ENCODE measurements at regions not wholly inside any gene's neighbourhood (a gene's known extent, or its start where the extent isn't known, plus 50 kb on each side); places are given as distances from the start of the nearest gene placed in this dataset.
"Not testable (repeated sequence)": the region's sequence is repeated elsewhere in the genome, so short reads cannot be mapped to it uniquely, and the experiment has no call there.

DNA sequence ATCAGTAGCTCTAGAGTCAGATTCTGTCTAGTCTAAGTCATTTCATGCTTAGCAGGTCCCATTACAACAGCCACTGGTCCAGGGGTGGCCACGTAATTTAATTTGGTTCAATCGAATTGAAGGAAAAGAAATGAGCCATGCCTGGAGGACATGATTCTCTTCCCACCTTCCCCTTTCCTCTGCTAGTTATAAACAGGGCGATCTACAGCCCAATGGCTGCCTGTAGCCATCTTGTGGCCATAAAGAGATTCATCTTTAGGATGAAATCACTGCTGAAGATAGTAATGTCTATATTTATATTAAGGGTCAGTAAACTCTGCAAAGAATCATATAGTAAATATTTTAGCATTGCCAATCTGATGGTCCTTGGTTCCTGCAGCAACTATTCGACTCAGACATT, 107.4 kb downstream of the SPDYE17 start:
- DNase-seq, result not testable (repeated sequence)

DNA sequence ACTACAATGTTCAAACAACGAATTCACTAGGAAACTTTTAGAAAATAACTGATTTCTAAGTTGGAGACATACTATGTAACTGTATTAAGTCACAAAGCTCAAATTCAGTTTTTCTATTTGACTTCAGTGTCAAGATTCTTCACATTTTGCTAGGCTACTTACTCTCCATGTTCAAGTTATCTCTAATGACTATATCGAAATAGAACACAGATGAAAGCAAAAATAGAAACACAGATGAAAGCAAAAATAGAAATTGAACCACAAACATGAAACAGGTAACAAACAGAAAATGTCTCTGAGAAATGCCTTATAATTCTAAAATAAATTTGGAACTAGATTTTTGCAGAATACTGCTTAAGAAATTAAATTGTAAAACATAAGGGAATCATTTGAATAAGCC, 113.5 kb downstream of the SPDYE17 start:
- not testable (repeated sequence) for DNase-seq

DNA sequence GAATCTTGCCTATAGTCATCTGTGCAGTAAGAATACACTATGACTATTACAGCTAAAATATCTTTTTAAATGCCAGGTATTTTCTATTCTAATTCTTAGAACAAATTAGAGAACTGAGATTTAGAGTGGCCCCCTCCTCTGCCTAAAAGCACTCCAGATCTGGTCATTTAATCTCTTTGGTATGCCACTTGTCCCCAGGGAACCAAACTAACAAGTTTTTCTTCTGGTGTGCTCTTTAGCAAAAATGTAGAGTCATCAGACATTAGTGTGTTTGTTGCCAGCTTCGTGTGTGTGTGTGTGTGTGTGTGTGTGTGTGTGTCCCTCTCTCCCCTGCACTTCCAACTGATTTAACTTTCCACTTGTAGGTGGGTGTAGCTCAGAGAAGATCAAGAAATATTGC, 117.8 kb downstream of the SPDYE17 start:
- not testable (repeated sequence) for DNase-seq

DNA sequence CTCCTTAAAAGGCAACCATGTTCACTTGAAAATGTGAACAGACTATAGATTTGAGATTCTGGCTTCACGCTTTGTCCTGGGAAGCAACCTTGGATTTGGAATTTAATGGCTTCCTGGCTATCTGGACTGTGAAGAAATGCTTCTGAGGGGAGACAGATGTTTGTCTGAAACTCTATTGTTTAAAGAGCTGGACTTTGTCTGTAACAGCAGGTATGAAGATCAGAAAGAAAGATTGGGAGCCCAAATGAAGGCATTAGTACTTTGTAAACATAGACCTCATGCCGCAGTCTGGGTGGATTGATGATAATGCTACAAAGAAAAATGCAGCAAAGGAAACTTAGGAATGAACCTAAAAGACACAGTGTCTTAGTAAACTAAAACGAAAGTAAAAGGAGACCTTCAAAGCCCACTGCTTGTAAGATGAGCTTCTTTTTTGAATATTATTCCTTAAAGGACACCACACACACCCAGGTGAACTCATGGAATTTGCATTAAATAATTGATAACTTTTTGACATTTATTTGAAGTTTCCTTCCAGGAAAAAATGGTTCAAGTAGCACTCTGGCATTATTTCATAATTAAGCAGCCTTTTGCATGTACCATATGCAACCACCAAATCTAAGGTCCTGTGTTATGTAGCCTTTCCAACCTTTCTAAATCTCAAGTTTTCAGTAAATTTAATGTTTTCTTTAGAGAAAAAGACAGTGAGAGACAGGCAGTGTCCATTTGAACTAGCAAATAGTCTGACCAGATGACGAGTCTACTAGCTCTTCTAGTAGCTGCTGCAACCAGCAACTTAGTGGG, 119.9 kb downstream of the SPDYE17 start:
- DNase-seq, result not testable (repeated sequence)

DNA sequence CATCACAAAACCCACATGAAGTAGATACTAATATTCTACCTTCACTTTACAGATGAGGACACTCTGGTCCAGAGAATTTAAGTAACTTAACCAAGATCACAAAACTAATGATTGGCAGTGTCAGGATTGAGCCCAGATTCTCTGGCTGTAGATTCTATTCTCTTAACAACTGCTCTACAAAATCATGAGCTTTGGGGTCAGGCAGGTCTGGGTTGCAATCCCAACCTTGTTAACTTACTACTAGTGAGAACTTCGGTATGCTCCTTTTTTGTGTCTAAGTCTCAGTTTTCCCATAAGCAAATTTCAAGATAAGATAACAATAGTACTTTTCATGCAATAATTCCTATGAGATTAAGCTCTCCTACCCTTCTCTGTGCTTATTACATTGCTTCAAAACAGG, 127.5 kb downstream of the SPDYE17 start:
- DNase-seq, result not testable (repeated sequence)

DNA sequence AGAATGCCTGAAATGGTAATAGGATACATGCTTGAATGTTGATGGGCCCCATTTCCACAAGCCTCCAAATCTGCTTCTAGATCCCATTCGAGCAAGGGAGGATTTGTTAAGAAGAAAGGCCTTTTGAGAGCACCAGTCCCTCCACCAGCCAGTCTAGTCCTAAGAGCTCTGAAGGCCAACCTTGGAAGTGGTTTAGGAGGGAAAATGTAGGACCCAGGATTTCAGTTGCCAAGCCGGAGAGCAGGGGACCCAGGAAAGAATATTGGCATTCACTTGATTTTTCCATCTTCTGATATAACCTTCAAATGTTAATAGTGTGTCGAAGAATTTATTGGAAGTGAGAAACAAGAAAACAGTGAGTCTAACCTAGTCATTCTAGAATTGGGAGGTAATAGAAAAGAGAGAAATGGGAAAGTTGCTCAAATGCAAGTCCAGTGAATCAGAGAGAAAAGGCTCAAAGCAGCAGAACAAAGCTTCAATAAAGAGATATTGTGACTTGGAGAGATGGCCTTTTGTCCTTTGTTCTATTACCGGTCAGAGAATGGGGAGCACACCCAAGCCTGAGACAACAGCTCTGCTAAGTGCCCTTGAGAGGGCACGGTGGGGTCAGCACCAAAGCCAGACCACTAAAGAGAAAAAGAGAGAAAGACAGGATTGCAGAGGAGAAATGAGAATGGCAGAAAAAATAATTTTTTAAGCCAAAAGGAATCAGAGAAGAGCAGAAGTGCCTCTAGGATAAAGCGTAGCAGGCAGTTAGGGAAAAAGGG, 130.0 kb downstream of the SPDYE17 start:
- DNase-seq, result not testable (repeated sequence)

DNA sequence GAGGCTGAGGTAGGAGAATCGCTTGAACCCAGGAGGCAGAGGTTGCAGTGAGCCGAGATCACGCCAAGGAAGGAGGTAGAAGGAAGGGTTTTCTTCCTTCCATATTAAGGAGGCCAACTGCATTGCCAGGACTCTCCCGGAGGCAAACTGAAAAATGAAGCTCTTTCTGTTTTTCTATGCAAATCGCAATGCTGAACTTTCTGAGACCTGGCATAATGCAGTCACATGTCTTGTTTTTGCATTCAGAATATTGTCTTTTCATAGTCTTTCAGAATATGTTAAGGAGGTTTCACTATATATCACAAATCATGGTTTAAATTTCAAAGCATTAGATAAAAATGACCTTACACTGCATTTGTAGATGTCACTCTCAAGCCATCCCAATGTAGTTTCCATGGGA, 133.4 kb downstream of the SPDYE17 start:
- DNase-seq, result not testable (repeated sequence)

DNA sequence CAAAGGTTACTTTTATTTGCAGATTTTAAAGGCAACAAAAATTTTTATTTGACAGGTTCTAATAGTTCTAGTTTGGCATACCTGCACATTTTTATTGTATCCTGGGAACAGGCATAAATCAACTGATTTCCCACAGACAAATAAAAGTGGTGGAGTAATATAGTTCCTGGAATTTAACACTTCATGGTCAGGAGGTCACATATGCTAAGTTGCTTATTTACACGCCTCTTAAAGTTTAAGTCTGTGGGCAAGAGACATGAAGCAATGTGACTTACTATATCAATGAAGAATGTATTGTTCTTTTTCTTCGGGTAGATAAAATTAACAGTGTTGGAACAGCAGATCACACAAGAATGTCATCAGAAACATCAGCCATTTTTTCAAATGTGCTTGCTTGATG, 135.2 kb downstream of the SPDYE17 start:
- DNase-seq, result not testable (repeated sequence)

DNA sequence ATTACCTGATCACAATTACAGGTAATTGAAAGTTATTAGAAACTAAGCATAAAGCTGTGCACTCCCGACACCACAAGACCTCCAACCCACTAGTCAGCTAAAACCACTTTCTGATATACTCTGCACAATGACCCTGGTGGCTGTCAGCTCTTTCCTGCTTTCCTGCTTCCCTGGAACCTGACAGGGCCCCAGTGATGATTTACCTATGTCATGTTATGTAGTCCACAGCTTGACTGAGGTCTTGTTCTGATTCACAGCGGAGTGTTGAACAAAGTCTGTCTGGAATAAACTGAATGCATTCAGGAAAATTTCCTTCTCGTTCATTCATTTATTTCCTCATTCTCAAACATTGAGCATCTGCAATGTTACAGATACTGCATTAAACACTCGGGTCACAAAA, 136.5 kb downstream of the SPDYE17 start:
- not testable (repeated sequence) for DNase-seq

DNA sequence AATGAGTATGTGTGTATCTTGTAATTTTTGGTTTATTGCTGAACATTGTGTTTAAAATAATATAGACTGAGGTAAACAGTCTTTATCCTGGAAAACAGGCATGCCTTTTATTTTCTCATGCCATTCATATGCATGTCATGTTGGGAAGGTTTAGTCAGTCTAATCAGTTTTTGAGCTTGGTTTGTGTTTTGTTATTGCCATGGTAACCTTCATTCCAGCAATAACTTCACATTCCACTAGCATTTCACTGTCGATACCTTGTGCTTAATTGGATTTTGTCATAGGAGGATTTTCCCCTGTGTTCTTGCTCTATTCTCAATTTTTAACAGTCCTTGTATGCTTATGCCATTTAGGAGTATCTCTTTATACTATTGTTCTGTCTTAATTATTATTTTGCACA, 140.4 kb downstream of the SPDYE17 start:
- not testable (repeated sequence) for DNase-seq

DNA sequence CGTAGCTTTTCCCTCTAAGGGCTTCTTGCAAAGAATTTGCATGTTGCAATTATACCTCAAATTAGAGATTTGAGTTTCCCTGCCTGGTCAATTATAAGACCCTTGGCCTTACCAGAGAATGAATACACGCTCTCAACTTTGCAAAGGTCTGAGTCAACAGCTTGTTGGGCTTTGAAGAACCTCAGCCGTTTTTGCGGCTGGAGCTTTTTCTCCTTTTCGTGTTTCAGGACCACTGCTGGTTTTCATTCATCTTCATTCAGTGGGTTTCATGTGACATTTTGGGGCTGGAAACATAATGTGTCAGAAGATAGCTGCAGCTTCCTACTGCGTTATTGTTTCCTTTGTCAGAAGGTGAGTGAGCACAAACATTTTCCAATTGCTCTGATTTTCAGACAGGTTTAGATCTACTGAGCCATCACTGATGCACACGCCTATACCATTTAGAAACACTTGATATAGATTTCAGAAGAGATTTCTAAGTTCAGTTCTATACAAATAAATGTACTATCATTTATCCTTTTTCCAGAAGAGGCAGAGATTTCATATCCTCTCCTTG, 152.3 kb downstream of the SPDYE17 start:
- DNase-seq, result not testable (repeated sequence)

DNA sequence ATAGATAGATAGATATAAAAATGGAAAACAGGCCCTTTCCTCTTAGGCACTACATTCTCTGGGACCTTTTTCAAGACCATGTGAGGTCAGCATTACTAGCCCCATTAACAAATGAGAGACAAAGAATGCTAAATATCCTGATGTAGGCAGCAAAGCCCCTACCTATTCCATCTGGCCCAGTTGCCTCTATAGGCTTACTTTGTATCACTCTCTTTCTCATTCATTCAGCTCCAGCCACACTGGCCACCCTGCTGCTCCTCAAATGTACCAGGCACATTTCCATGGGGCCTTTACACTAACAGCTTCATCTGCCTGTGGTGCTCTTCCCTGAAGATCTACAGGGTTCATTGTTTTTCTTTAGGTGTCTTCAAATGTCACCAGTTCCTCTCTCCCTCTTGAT, 156.4 kb downstream of the SPDYE17 start:
- not testable (repeated sequence) for DNase-seq

DNA sequence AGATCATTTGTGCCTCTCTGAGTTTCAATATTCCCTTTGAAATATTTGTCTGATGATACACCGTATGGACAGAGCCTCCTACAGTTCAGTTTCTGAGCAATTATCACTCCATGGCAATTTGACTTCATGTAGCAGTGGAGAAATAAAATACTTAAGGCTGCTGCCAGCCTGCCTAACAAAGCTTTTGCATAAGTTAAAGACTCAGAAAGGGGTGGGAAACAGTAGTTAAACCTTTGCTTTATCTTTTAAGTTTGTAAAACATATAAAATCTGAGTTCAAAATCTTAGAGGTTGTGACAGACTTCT, 161.7 kb downstream of the SPDYE17 start:
- DNase-seq, result not testable (repeated sequence)

DNA sequence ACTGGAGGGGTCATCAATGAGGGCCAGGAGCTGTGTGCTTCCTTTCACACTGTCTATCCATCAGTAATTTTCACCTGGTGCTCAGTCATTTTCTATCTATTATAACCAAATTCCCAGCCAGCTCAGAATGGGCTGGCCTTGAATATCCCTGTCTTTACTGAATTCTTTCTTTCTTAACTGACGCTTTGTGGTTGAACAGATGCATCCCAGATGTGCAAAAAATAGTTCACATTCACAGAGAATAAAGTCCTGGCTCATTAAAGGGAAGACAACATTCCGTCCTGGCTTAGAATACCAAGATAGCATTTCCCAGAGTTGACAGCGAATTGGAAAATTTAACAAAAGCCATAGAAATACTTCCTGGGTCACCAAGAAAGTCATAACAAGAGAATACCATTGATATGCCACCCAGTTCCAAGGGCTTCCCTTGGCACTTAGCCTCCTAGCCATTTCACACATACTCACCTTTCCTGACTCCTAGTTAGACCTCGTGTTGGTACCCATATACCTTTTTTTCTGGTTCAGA, 164.7 kb downstream of the SPDYE17 start:
- DNase-seq, result not testable (repeated sequence)

DNA sequence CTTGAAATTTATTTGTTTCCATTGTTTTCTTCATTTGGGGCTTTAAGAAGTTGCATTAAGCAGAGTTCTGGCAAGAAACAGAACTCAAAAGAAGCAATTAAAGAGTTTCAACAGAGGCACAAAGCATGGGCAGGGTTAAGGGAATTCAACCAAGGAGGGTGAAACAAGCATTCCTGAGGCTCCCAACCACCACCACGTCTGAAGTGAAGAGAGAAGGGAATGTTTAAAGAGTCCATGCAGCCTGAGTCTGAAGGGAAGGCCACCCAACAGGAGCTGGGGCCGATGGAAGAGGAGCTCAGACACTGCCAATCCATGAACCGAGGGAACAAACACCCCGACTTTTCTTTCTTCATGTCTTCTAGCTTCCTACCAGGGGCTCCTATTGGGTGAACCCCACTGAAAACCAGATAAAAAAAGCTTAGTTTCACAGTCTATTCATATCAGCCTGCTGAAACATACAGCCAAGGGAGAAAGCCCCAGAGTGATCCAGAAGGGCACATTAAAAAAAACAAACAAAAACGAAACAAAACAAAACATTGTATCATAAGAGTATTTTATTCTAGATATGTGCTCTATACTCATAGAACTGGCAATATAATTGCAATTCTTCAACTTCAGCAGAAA, 168.9 kb downstream of the SPDYE17 start:
- DNase-seq, result not testable (repeated sequence)

DNA sequence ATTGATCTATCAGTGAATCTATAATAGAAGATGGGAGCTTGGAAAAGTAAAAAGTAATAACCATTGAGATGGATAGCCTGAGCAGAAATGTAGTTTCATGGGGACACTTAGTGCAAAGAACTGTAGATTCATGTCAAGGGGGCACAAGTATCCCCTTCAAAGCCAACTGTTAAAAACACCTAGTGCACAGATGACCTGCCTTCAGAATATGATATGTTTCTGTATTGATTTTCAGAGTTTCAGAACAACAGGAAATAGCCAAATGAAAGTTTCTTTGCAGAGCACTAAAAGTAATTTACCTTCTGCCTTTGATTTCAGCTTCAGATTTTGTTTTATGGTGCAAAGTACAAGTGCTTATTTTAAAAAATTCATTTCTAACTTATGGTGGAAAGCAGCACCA, 169.9 kb downstream of the SPDYE17 start:
- not testable (repeated sequence) for DNase-seq

DNA sequence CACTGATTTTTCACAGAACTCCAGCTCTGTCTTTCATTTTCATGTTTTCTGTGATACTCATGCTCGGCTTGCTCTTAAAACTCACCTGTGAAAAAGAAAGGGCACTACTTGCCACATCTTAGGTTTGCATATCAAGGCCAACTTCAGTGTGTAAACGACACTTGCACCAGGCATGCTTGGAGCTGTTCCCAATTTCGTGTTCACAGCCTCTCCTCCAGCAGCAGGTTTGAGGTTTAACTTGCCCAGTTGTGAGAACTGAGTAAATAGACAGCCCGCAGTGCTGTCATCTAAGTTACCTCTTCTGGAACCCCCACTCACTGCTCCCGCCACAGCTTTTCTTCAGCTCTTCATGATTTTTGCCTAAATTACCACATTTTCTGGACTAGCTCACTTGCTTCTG, 172.2 kb downstream of the SPDYE17 start:
- DNase-seq, result not testable (repeated sequence)

DNA sequence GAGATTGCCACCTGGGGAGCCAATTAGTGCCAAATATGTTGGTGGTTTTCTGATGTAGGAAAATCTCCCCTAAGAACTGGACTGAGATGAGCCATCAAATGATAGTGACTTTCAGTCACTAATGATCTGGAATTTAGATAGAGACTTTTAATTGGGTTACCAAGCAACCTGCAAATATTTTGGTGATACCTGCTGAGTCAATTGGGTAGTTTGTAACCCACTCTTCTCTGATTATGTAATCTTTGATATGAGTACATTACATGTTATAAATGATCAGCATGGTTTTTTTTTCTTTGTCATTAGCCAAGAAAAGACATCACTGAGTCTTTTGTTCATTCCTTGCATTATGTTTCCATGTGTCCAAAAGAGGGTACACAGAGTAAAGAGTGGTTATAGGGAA, 177.5 kb downstream of the SPDYE17 start:
- DNase-seq, result not testable (repeated sequence)

DNA sequence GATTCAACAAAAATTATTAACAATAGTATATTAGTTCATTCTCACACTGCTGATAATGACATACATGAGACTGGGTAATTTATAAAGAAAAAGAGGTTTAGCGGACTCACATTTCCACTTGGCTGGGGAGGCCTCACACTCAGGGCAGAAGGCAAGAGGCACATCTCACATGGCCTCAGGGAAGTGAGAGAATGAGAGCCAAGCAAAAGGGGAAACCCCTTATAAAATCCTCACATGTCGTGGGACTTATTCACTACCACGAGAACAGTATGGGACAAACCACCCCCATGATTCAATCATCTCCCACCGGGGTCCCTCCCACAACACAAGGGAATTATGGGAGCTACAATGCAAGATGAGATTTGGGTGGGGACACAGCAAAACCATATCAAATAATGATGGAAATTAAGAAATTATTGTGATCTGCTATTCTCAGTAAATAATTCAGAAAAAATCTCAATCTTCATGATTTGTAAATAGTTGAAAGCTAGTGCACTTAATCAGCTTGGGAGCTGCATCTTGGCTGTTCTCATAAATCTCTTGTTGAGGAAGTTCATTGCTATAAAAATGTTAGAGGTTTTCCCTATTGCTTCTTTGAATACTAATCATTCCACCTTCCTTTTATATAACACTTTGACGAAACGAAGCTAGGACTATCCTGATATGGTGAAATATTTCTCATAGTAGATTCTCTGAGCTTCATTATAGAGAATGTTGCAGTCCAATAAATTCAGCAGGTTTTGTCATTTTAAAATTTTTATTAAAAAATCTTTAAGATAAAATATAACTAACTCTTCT, 179.2 kb downstream of the SPDYE17 start:
- not testable (repeated sequence) for DNase-seq

DNA sequence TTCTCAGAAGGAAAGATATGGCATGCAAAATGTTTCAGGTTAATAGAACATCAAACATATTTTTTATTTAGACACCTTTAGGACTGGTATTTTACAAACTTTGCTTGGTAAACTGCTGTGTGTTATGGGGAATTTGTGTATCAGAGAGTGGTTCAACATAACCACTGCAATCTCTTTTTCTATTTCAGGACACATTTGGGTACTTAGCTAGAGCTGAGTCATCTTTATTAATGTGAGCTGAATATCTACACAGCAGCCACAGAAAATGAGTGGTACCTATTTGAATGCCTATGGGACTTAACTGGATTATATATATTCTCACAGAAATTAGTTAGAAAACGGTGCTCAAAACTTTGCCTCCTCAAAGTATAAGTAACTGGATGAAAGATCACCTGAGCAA, 179.8 kb downstream of the SPDYE17 start:
- DNase-seq, result not testable (repeated sequence)

DNA sequence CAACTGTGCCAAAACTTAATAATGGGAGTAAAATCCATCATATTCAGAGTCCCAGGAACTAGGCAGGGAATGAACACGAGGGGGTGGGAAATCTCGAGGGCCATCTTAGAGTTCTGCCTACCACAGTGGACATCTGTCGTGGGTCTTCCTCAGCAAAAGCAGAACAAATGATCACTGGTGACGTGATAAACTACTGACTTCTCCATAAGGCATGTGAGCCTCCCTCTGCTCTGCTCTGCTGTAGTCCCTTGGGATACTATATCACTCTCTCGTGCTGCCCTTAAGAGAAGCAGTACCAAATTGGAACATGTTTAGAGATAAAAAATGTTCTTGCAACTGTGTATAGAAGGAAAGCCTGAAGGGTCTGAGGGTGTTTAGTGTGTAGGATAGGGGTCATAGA, 180.5 kb downstream of the SPDYE17 start:
- not testable (repeated sequence) for DNase-seq

DNA sequence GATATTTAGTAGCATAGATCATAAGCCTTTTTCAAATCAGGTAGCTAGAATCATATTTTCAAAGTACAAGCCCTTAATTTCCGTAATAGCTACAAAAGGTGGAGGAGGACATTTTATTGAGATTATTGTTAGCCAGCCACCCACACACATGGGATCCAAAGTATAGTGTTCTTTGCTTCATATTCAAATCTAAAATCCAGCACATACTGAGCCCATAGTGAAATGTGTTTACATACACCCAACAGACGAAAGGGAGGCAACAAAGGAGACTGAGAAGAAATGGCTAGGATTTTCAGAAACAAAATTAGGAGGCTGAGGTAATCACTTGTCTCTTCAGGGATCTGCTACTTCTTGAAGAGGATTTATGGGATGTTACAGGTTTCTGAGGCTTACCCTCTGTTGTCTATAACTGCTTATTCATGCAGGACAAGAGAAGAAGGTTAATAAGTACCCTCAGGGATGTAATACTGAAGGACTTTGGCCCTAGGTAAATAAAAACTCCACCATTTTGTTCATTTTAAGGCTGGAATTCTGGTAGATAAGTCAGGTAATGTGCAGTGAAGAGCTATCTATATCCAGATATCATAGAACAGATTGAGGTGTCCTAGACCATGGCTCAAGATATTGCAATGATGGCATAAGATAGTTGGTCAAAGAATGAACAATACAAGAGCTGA, 182.1 kb downstream of the SPDYE17 start:
- not testable (repeated sequence) for DNase-seq
